PC-3 (cell line): ENCODE measurements at regions not wholly inside any gene's neighbourhood (a gene's known extent, or its start where the extent isn't known, plus 50 kb on each side); places are given as distances from the start of the nearest gene placed in this dataset.

Experiments
- ATAC-seq: fragments of 200-7000 bp; cut with Tn5 transposase; 2 replicates; pipeline ENCODE4 v1.9.1; 2020; ENCODE audit warnings: mild to moderate bottlenecking, moderate library complexity
- BruUV-seq: library from RNA; stranded (reverse); fragments of 400-500 nt; replicated peaks from 2 replicates; lab custom pipeline; 2021; lab: Mats Ljungman, UMichigan
- CTCF ChIA-PET: fragments of 300-600 bp; sonication (Branson Sonifier 250); formaldehyde crosslinking; loops from one replicate; lab custom pipeline; 2022; ENCODE audit warnings: antibody characterized with exemption; lab: Charles Lee
- POLR2A ChIA-PET: fragments of 300-600 bp; sonication (Branson Sonifier 250); formaldehyde crosslinking; loops from one replicate; lab custom pipeline; 2022; ENCODE audit warnings: antibody characterized with exemption; ENCODE audit not compliant: unreplicated experiment; lab: Charles Lee
- DNase-seq: peaks from one replicate; pipeline ENCODE4 v3.0.0-alpha.2; 2015
- H2AFZ ChIP-seq: fragments of 300-600 bp; sonication (generic); 2 replicates; pipeline ENCODE4 v1.6.0; 2016; ENCODE audit warnings: antibody characterized with exemption, low read length
- H3F3A ChIP-seq: fragments of 300-600 bp; sonication (generic); one replicate; pipeline ENCODE4 v1.6.0; 2017; ENCODE audit warnings: antibody characterized with exemption, low read length, control low read depth, mild to moderate bottlenecking; ENCODE audit not compliant: unreplicated experiment
- H3K27ac ChIP-seq: fragments of 300-600 bp; sonication (generic); 2 replicates; pipeline ENCODE4 v1.5.1; 2016; ENCODE audit warnings: mild to moderate bottlenecking, low read length
- H3K27me3 ChIP-seq: fragments of 300-600 bp; sonication (generic); 2 replicates; pipeline ENCODE4 v1.6.1; 2016; ENCODE audit warnings: low read length, mixed read lengths
- H3K36me3 ChIP-seq: fragments of 300-600 bp; sonication (generic); 2 replicates; pipeline ENCODE4 v1.6.1; 2016; ENCODE audit warnings: low read depth, mixed run types, low read length, mixed read lengths
- H3K4me1 ChIP-seq: fragments of 300-600 bp; sonication (generic); 2 replicates; pipeline ENCODE4 v1.5.1; 2016; ENCODE audit warnings: low read length; ENCODE audit not compliant: insufficient read depth
- H3K4me2 ChIP-seq: fragments of 300-600 bp; sonication (generic); 2 replicates; pipeline ENCODE4 v1.6.0; 2016; ENCODE audit warnings: low read length
- H3K4me3 ChIP-seq: fragments of 300-600 bp; sonication (generic); 2 replicates; pipeline ENCODE4 v1.5.1; 2016; ENCODE audit warnings: mild to moderate bottlenecking, low read length, mixed read lengths
- H3K79me2 ChIP-seq: fragments of 300-600 bp; sonication (generic); 2 replicates; pipeline ENCODE4 v1.6.1; 2017; ENCODE audit warnings: low read length, mixed read lengths
- H3K9ac ChIP-seq: fragments of 300-600 bp; sonication (generic); 2 replicates; pipeline ENCODE4 v1.6.0; 2016; ENCODE audit warnings: mild to moderate bottlenecking, low read length
- H3K9me2 ChIP-seq: fragments of 300-600 bp; sonication (generic); replicated peaks from 2 replicates; pipeline ENCODE4 v1.6.1; 2016; ENCODE audit warnings: mixed run types, low read length, mixed read lengths
- H3K9me3 ChIP-seq: fragments of 300-600 bp; sonication (generic); 2 replicates; pipeline ENCODE4 v1.6.1; 2016; ENCODE audit warnings: low read length, mixed read lengths
- H4K20me1 ChIP-seq: fragments of 300-600 bp; sonication (generic); 2 replicates; pipeline ENCODE4 v1.6.1; 2016; ENCODE audit warnings: low read length, mixed read lengths
- CTCF ChIP-seq: fragments of 300-600 bp; sonication (generic); conservative IDR thresholded peaks from 2 replicates; pipeline ENCODE4 v1.5.1; 2017; ENCODE audit warnings: antibody characterized with exemption, low read depth, mild to moderate bottlenecking, low read length
- EZH2 ChIP-seq: fragments of 300-600 bp; sonication (generic); IDR thresholded peaks from one replicate; pipeline ENCODE4 v1.6.1; 2017; ENCODE audit warnings: antibody characterized with exemption, mild to moderate bottlenecking, low read length; ENCODE audit not compliant: unreplicated experiment
- EZH2phosphoT487 ChIP-seq: fragments of 300-600 bp; sonication (generic); IDR thresholded peaks from 2 replicates; pipeline ENCODE4 v1.6.1; 2018; ENCODE audit warnings: mild to moderate bottlenecking, antibody characterized with exemption, low read length, borderline replicate concordance
- intact Hi-C: fragments of 100-400 bp; cut with micrococcal nuclease; formaldehyde crosslinking; loops from 2 replicates; pipeline ENCODE4 v1.9.0; 2023

DNA sequence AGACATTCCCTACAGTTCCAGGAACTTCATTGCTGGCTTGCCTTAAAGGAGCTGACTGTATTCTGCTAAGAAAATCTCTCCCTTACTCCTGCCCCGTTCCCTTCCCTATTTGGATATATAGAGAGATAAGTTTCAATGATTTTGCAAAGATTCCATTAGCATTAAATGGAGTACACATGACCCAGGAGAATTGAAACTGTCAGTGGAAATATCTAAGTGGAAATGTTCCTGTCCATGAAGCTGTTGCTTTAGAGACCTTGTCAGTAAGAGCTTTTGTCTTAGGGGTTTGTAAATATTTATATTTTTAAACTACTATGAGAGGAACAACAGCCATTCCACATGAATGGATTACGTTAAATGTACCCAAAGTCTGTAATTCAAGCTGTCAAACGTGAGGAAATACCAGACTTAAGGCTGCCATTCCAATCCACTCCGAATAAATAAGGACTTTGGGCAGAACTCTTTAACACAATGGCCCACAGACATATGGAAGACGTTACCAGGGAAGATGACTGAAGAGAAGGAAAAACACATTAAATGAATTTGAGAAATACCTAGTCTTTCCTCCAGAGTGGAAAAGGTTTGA is 387.1 kb upstream of the PAPPA start:
- H3K4me1 ChIP-seq, result no peaks in the 10 kb centered on the region
- ATAC-seq, result no peak
- no peak overlapping the region for H3K9ac ChIP-seq
- no peak overlapping the region for H3K4me3 ChIP-seq
- intact Hi-C loops, result no loop called here
- DNase-seq, result no peak
- ChIA-PET CTCF (no interaction called here), POLR2A (no interaction called here)
- H3K79me2 ChIP-seq, result no peaks in the 10 kb centered on the region
- H2AFZ ChIP-seq, result no peak overlapping the region
- no peak for TF ChIP-seq CTCF
- no peak for TF ChIP-seq EZH2phosphoT487
- no peak for TF ChIP-seq EZH2
- no TSS peak for BruUV-seq
- H3K9me3 ChIP-seq, result no peaks in the 10 kb centered on the region
- no peak overlapping the region for H3K4me2 ChIP-seq
- no peaks in the 10 kb centered on the region for H3K36me3 ChIP-seq
- no peaks in the 10 kb centered on the region for H4K20me1 ChIP-seq
- no peaks in the 10 kb centered on the region for H3F3A ChIP-seq
- H3K9me2 ChIP-seq, result no peaks in the 10 kb centered on the region
- no peak overlapping the region for H3K27ac ChIP-seq
- H3K27me3 ChIP-seq, result no peaks in the 10 kb centered on the region

DNA sequence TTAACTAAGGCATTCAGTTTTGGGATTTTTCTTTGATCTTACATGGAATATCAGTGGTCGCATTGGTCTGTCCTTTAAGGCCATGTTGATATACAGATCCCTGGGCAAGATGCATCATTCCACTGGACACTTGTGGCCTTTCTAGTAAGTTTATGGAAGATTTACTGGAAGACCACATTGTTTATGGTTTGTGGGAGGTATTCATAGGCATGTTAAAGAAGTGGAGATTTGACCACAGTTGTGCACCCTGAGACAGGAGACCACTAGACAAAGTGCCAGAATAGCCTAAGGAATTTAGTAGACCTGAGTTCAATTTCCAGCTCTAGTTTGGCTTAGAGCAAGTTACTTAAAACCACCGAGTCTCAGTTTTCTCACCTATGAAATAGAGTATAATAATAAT is 383.1 kb upstream of the PAPPA start:
- Histone ChIP-seq H3K27me3 (no peaks in the 10 kb centered on the region), H4K20me1 (no peaks in the 10 kb centered on the region), H2AFZ (no peak overlapping the region), H3K79me2 (no peaks in the 10 kb centered on the region), H3F3A (no peaks in the 10 kb centered on the region), H3K9me3 (no peaks in the 10 kb centered on the region), H3K9me2 (no peaks in the 10 kb centered on the region), H3K9ac (no peak overlapping the region), H3K27ac (no peak overlapping the region), H3K4me3 (no peak overlapping the region), H3K36me3 (no peaks in the 10 kb centered on the region), H3K4me1 (no peaks in the 10 kb centered on the region), H3K4me2 (no peak overlapping the region)
- TF ChIP-seq CTCF (no peak), EZH2 (no peak), EZH2phosphoT487 (no peak)
- intact Hi-C loops, result no loop called here
- ATAC-seq (no peak), DNase-seq (no peak)
- BruUV-seq, result no TSS peak
- ChIA-PET CTCF (no interaction called here), POLR2A (no interaction called here)

DNA sequence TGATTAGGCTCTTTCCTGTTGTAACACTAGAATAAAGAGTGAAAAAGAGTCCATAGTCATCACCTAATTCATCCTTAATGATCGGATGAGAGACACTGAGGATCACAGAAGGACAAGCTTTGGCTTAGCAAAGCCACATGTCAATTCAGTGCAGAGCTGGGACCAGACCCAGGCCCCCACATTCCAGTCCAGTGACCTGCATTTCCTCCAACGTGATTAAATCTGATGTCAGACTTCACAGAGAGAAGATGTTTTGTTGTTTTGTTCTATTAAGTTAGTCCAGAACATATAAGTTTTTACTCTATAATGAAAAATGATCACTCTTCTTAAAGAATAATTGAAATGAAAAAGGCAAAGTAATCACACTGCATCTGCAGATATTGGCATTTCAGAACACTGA is 377.9 kb upstream of the PAPPA start:
- TF ChIP-seq CTCF (no peak), EZH2 (no peak), EZH2phosphoT487 (no peak)
- H3K9ac ChIP-seq, result no peak overlapping the region
- H3K9me2 ChIP-seq, result no peaks in the 10 kb centered on the region
- no peak overlapping the region for H2AFZ ChIP-seq
- no peaks in the 10 kb centered on the region for H3F3A ChIP-seq
- no peak overlapping the region for H3K4me2 ChIP-seq
- no peaks in the 10 kb centered on the region for H3K4me1 ChIP-seq
- no peaks in the 10 kb centered on the region for H3K79me2 ChIP-seq
- DNase-seq (no peak), ATAC-seq (no peak)
- no peak overlapping the region for H3K27ac ChIP-seq
- H3K4me3 ChIP-seq, result no peak overlapping the region
- no peaks in the 10 kb centered on the region for H3K27me3 ChIP-seq
- intact Hi-C loops, result no loop called here
- ChIA-PET POLR2A (no interaction called here), CTCF (no interaction called here)
- no peaks in the 10 kb centered on the region for H3K9me3 ChIP-seq
- H3K36me3 ChIP-seq, result no peaks in the 10 kb centered on the region
- BruUV-seq, result no TSS peak
- H4K20me1 ChIP-seq, result no peaks in the 10 kb centered on the region
